Natural killer cell (primary cell): ENCODE measurements at regions not wholly inside any gene's neighbourhood (a gene's known extent, or its start where the extent isn't known, plus 50 kb on each side); places are given as distances from the start of the nearest gene placed in this dataset.
A peak's percentile ranks its signal among the peaks of the same experiment; 100 is the strongest.

Source experiments
- ATAC-seq, 3 donors: fragments of 150-1000 bp in 2 of 3; fragments of 200-7000 bp in 1 of 3; cut with Tn5 transposase; 1 replicate in 1 of 3; 2 replicates in 2 of 3; pipeline ENCODE4 v1.10.0; 2021; ENCODE audit warnings: mild to moderate bottlenecking in 2 of 3, moderate library complexity in 2 of 3
- DNase-seq, 2 donors: peaks; one replicate each; pipeline versions ENCODE4 v3.0.0 to v3.0.0-alpha.2; 2013 to 2021; ENCODE audit warnings: mixed read lengths in 1 of 2
- H3K27ac ChIP-seq: one replicate; pipeline ENCODE4 v1.5.1; 2013; ENCODE audit warnings: mild to moderate bottlenecking, low read length
- H3K27me3 ChIP-seq: one replicate; pipeline ENCODE4 v1.6.1; 2013; ENCODE audit warnings: low read length; ENCODE audit not compliant: control insufficient read depth, insufficient read depth
- H3K36me3 ChIP-seq: one replicate; pipeline ENCODE4 v1.6.1; 2013; ENCODE audit warnings: low read length; ENCODE audit not compliant: control insufficient read depth, insufficient read depth
- H3K4me1 ChIP-seq: one replicate; pipeline ENCODE4 v1.6.1; 2013; ENCODE audit warnings: low read length; ENCODE audit not compliant: control insufficient read depth, insufficient read depth
- H3K4me3 ChIP-seq: one replicate; pipeline ENCODE4 v1.5.1; 2013; ENCODE audit warnings: low read length
- H3K9me3 ChIP-seq: one replicate; pipeline ENCODE4 v1.6.1; 2013; ENCODE audit warnings: low read length; ENCODE audit not compliant: control insufficient read depth, insufficient read depth
- H3K27ac Mint-ChIP-seq, 2 donors: one replicate each; pipeline ENCODE4 v1.8.0; 2022; ENCODE audit warnings: mild to moderate bottlenecking in 2 of 2, mixed read lengths in 2 of 2, moderate library complexity in 1 of 2
- H3K27me3 Mint-ChIP-seq, 2 donors: one replicate each; pipeline ENCODE4 v1.8.0; 2022; ENCODE audit warnings: low read depth in 2 of 2, mixed read lengths in 2 of 2
- H3K36me3 Mint-ChIP-seq: one replicate; pipeline ENCODE4 v1.8.0; 2022; ENCODE audit warnings: mixed read lengths
- H3K4me1 Mint-ChIP-seq, 2 donors: one replicate each; pipeline ENCODE4 v1.8.0; 2022; ENCODE audit warnings: mixed read lengths in 2 of 2
- H3K4me3 Mint-ChIP-seq: one replicate; pipeline ENCODE4 v1.8.0; 2022; ENCODE audit warnings: mild to moderate bottlenecking, moderate library complexity, mixed read lengths
- H3K9me3 Mint-ChIP-seq, 2 donors: one replicate each; pipeline ENCODE4 v1.8.0; 2022; ENCODE audit warnings: mixed read lengths in 2 of 2
- CTCF ChIP-seq: fragments of 200-600 bp; IDR thresholded peaks from one replicate; pipeline ENCODE4 v1.8.0; 2022; ENCODE audit warnings: antibody characterized with exemption
- WGBS: methylation state at CpG from one replicate; pipeline ENCODE4 v1.1.7; 2013; ENCODE audit warnings: missing lambda C conversion rate; ENCODE audit not compliant: insufficient coverage; 5-methylcytosine and 5-hydroxymethylcytosine counted together
- intact Hi-C: fragments of 100-400 bp; cut with micrococcal nuclease; formaldehyde crosslinking; loops from one replicate; pipeline ENCODE4 v1.14.2; 2022

GRCh38 chr10:3668276-3668965 lies 116.6 kb downstream of the KLF6 start:
- Histone ChIP-seq H3K4me3 (peak overlapping the region; percentile 22), H3K4me1 (peaks cover 39% of the 10 kb centered on the region), H3K9me3 (no peaks in the 10 kb centered on the region), H3K27me3 (no peaks in the 10 kb centered on the region), H3K27ac (peak overlapping the region; percentile 34), H3K36me3 (no peaks in the 10 kb centered on the region)
- peak; percentile 80 to 86 (median 83) for ATAC-seq
- 18% methylated on average over 21 of the region's 21 CpGs for WGBS
- no peaks in the 10 kb centered on the region for H3K9me3 Mint-ChIP-seq
- peak overlapping the region; percentile 86 for H3K4me3 Mint-ChIP-seq
- H3K4me1 Mint-ChIP-seq: peaks cover 26 to 28% of the 10 kb centered on the region in 2 donors
- no peaks in the 10 kb centered on the region for H3K36me3 Mint-ChIP-seq
- peak overlapping the region in 1 of 2 donors; percentile 76 for H3K27ac Mint-ChIP-seq
- H3K27me3 Mint-ChIP-seq: peaks cover 3 to 7% of the 10 kb centered on the region in 2 donors
- intact Hi-C loops: no loop called here
- no peak for TF ChIP-seq CTCF
- DNase-seq: peak; percentile 25 to 88

GRCh38 chr10:3666525-3667302 lies 118.3 kb downstream of the KLF6 start:
- intact Hi-C loops: no loop called here
- no peaks in the 10 kb centered on the region for H3K36me3 ChIP-seq
- Mint-ChIP-seq H3K4me3 (peak overlapping the region; percentile 61), H3K27ac (no peak overlapping the region), H3K9me3 (no peaks in the 10 kb centered on the region), H3K4me1 (peaks cover 26 to 28% of the 10 kb centered on the region in 2 donors), H3K27me3 (peaks cover 3 to 7% of the 10 kb centered on the region in 2 donors), H3K36me3 (no peaks in the 10 kb centered on the region)
- WGBS: 15% methylated on average over 13 of the region's 14 CpGs
- no peaks in the 10 kb centered on the region for H3K27me3 ChIP-seq
- no peak overlapping the region for H3K27ac ChIP-seq
- peak in 1 of 3 donors; percentile 37 for ATAC-seq
- H3K9me3 ChIP-seq: no peaks in the 10 kb centered on the region
- peak in 1 of 2 donors; percentile 63 for DNase-seq
- no peak for TF ChIP-seq CTCF
- H3K4me3 ChIP-seq: no peak overlapping the region
- H3K4me1 ChIP-seq: peaks cover 39% of the 10 kb centered on the region

GRCh38 chr10:3665316-3665908 lies 119.6 kb downstream of the KLF6 start:
- Mint-ChIP-seq H3K36me3 (no peaks in the 10 kb centered on the region), H3K4me1 (peaks cover 26 to 28% of the 10 kb centered on the region in 2 donors), H3K9me3 (no peaks in the 10 kb centered on the region), H3K27ac (no peak overlapping the region), H3K4me3 (no peak overlapping the region), H3K27me3 (peaks cover 3 to 7% of the 10 kb centered on the region in 2 donors)
- H3K4me3 ChIP-seq: no peak overlapping the region
- intact Hi-C loops: no loop called here
- ATAC-seq (no peak), DNase-seq (no peak)
- H3K27me3 ChIP-seq: no peaks in the 10 kb centered on the region
- H3K36me3 ChIP-seq: no peaks in the 10 kb centered on the region
- peaks cover 39% of the 10 kb centered on the region for H3K4me1 ChIP-seq
- no peaks in the 10 kb centered on the region for H3K9me3 ChIP-seq
- WGBS: 92% methylated on average over 15 of the region's 15 CpGs
- H3K27ac ChIP-seq: no peak overlapping the region
- TF ChIP-seq CTCF: no peak
